ENCODE measurements at regions not wholly inside any gene's neighbourhood (a gene's known extent, or its start where the extent isn't known, plus 50 kb on each side); places are given as distances from the start of the nearest gene placed in this dataset.
A peak's percentile ranks its signal among the peaks of the same experiment; 100 is the strongest.

DNA sequence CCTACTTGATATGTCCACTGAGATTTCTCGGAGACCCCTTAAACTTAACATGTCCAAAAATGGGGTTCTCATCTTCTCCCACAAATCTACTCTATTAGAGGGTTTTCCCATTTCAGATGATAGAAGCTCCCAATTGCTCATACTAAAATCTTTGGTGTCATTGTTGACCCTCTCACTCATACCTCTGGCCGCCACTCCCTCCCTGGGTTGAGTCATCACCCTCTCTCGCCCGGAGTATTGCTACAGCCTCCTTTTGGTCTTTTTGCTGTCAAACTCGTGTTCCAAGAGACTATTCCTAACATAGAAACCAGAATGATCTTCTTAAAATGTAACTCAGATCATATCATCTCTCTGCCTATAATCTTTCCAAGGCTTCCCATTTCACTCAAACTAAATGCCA is 91.0 kb upstream of the GNAQ start:
- DNase-seq (ENCODE audit: low spot score, unreplicated experiment) = no peak
- H3K36me3 Mint-ChIP-seq (ENCODE audit: insufficient read depth) = no peaks in the 10 kb centered on the region
- peaks cover 9% of the 10 kb centered on the region for H3K9me3 Mint-ChIP-seq (ENCODE audit: low read depth)

DNA sequence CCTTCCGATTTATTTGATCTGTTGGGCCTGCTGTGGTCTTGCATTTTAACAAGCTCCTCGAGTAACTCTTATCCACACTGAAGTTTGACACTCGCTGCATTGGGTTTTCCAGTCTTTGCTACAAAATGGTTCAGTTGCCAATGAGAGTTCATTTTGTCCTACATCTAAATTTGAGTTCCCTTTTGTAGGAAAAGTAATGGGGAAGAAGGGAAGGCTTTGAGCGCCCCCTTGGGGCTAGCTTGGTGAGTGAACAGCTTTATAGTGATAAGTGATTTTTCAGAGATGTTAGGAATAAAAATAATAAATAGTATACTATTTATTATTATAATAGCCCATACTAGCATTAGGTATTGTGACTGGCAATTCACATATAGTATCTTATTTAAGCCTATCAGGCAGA is 89.9 kb upstream of the GNAQ start:
- no peak overlapping the region for H3K27ac Mint-ChIP-seq
- no peaks in the 10 kb centered on the region for H3K27me3 Mint-ChIP-seq
- H3K36me3 Mint-ChIP-seq (ENCODE audit: insufficient read depth) = no peaks in the 10 kb centered on the region
- H3K9me3 Mint-ChIP-seq (ENCODE audit: low read depth) = peaks cover 9% of the 10 kb centered on the region
- DNase-seq (ENCODE audit: low spot score, unreplicated experiment) = peak; percentile 22
- H3K4me3 Mint-ChIP-seq (ENCODE audit: low read depth) = no peak overlapping the region
- TF ChIP-seq, protein P1, sequence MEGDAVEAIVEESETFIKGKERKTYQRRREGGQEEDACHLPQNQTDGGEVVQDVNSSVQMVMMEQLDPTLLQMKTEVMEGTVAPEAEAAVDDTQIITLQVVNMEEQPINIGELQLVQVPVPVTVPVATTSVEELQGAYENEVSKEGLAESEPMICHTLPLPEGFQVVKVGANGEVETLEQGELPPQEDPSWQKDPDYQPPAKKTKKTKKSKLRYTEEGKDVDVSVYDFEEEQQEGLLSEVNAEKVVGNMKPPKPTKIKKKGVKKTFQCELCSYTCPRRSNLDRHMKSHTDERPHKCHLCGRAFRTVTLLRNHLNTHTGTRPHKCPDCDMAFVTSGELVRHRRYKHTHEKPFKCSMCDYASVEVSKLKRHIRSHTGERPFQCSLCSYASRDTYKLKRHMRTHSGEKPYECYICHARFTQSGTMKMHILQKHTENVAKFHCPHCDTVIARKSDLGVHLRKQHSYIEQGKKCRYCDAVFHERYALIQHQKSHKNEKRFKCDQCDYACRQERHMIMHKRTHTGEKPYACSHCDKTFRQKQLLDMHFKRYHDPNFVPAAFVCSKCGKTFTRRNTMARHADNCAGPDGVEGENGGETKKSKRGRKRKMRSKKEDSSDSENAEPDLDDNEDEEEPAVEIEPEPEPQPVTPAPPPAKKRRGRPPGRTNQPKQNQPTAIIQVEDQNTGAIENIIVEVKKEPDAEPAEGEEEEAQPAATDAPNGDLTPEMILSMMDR (IDR thresholded peaks at IDR 0.05; ENCODE audit: unreplicated experiment) = peak; percentile 80
- H3K4me1 Mint-ChIP-seq (ENCODE audit: low read depth) = peaks cover 5% of the 10 kb centered on the region

More for the DNA sequence above, 91.0 kb upstream of the GNAQ start:
- peaks cover 6% of the 10 kb centered on the region for H3K4me1 Mint-ChIP-seq (ENCODE audit: low read depth)
- no peak overlapping the region for H3K4me3 Mint-ChIP-seq (ENCODE audit: low read depth)
- no peaks in the 10 kb centered on the region for H3K27me3 Mint-ChIP-seq
- TF ChIP-seq, protein P1 (IDR thresholded peaks at IDR 0.05; ENCODE audit: unreplicated experiment) = no peak
- H3K27ac Mint-ChIP-seq = no peak overlapping the region

DNA sequence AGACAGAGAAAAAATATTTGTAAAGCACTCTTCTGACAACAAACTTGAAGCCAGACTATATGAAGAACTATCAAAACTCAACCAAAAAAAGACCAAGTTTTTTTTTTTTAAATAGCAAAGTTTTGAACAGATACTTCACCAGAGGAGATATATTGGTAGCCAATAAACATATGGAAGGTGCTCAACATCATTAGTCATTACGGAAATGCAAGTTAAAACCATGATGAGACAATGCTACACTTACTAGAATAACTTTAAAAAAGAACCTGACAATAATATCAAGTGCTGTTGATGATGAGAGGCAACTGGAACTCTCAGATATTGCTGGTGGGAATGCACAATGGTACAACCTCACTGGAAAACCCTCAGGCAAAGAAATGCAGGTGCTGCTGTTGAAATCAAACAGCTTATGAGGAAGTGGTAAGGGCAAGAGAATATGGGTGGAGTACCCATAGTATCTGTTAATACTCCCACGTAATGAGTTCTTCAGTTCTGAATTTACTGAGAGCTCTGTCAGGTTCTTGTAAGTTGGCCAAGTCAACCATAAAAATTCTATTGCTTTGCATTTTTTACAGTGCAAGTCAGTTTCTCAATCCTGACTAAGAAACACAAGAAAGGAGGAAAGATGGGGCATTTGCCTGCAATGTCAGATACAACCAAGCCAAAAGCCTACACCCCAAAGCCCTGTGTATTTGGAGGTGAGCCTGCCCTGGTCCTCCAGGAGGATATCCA is 87.3 kb upstream of the GNAQ start:
- peaks cover 9% of the 10 kb centered on the region for H3K9me3 Mint-ChIP-seq (ENCODE audit: low read depth)
- no peaks in the 10 kb centered on the region for H3K4me1 Mint-ChIP-seq (ENCODE audit: low read depth)
- DNase-seq (ENCODE audit: low spot score, unreplicated experiment) = no peak
- H3K36me3 Mint-ChIP-seq (ENCODE audit: insufficient read depth) = no peaks in the 10 kb centered on the region
- TF ChIP-seq, protein P1 (IDR thresholded peaks at IDR 0.05; ENCODE audit: unreplicated experiment) = no peak
- no peaks in the 10 kb centered on the region for H3K27me3 Mint-ChIP-seq
- no peak overlapping the region for H3K27ac Mint-ChIP-seq
- no peak overlapping the region for H3K4me3 Mint-ChIP-seq (ENCODE audit: low read depth)

DNA sequence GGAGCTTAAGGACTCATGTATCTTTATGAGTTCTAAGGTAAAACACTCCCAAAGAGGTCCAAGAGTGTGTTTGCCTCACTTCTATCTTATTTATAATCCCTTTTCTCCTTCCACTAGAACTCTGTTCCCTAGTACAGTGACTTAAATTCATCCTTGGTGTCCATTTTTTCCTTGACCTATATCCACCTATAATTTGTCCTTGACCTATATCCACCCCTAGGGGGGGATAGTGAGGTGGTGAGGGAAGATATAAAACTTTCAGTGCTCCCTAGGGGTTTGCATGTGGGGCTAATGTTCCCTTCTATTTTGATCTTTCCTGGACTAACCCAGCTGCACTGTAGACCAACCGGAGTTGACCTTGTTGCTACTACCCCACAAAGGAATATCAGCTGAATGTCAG is 83.5 kb upstream of the GNAQ start:
- peaks cover 3% of the 10 kb centered on the region for H3K9me3 Mint-ChIP-seq (ENCODE audit: low read depth)
- no peaks in the 10 kb centered on the region for H3K4me1 Mint-ChIP-seq (ENCODE audit: low read depth)
- no peak overlapping the region for H3K27ac Mint-ChIP-seq
- TF ChIP-seq, protein P1 (IDR thresholded peaks at IDR 0.05; ENCODE audit: unreplicated experiment) = peak; percentile 44
- no peaks in the 10 kb centered on the region for H3K27me3 Mint-ChIP-seq
- DNase-seq (ENCODE audit: low spot score, unreplicated experiment) = no peak
- H3K36me3 Mint-ChIP-seq (ENCODE audit: insufficient read depth) = no peaks in the 10 kb centered on the region
- H3K4me3 Mint-ChIP-seq (ENCODE audit: low read depth) = no peak overlapping the region

DNA sequence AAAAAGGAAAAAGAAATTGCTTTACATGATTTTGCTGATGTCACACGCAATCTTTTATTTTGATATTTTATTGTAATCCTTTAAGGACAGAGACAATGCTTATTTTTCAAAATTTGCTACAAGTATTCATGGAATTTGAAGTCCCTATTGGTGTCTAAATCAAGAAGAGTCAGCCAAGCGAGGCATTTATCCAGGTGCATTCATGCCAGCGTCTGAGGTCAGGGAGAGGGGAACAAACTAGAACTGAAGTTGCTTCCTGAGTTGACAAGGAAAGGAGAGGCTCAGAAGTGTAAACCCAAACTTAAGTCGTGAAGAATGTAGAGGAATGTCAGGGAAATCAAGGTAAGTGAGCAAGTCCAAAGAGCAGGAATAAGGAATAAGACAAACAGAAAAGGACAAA is 83.0 kb upstream of the GNAQ start:
- no peaks in the 10 kb centered on the region for H3K36me3 Mint-ChIP-seq (ENCODE audit: insufficient read depth)
- no peaks in the 10 kb centered on the region for H3K27me3 Mint-ChIP-seq
- no peak overlapping the region for H3K4me3 Mint-ChIP-seq (ENCODE audit: low read depth)
- peak overlapping the region; percentile 19 for H3K27ac Mint-ChIP-seq
- TF ChIP-seq, protein P1 (IDR thresholded peaks at IDR 0.05; ENCODE audit: unreplicated experiment) = no peak
- no peak for DNase-seq (ENCODE audit: low spot score, unreplicated experiment)
- H3K9me3 Mint-ChIP-seq (ENCODE audit: low read depth) = peaks cover 6% of the 10 kb centered on the region
- H3K4me1 Mint-ChIP-seq (ENCODE audit: low read depth) = no peaks in the 10 kb centered on the region

Measured in progenitor cell of endocrine pancreas (in vitro differentiated cells).